ENCODE measurements at regions not wholly inside any gene's neighbourhood (a gene's known extent, or its start where the extent isn't known, plus 50 kb on each side); places are given as distances from the start of the nearest gene placed in this dataset.

GRCh38 chr13:55483626-55484158, 1657.0 kb upstream of the PRR20A start:
- FAIRE-seq = no peak
- H3K4me1 ChIP-seq (replicated peaks in 1 of 4; ENCODE audit: control insufficient read depth in 3 of 4, insufficient read depth in 4 of 4, low read length in 3 of 4) = no peaks in the 10 kb centered on the region
- H3K79me1 ChIP-seq (ENCODE audit: low read depth, low read length) = no peaks in the 10 kb centered on the region
- H3K14ac ChIP-seq (ENCODE audit: insufficient read length) = no peak overlapping the region
- ChIA-PET CTCF (ENCODE audit: partially characterized antibody) (no interaction called here), POLR2A (ENCODE audit: partially characterized antibody) (no interaction called here)
- H4K20me1 ChIP-seq (replicated peaks in 1 of 2; ENCODE audit: control insufficient read depth in 1 of 2, insufficient read depth in 2 of 2, low read length in 2 of 2) = no peaks in the 10 kb centered on the region
- no peak overlapping the region for H2BK120ac ChIP-seq (replicated peaks; ENCODE audit: low read depth, low read length)
- H2AK5ac ChIP-seq (ENCODE audit: low read depth, low read length) = no peak overlapping the region
- no peak overlapping the region for H3K9ac ChIP-seq (replicated peaks in 1 of 4; ENCODE audit: extremely low read depth in 1 of 4, low read depth in 3 of 4, low read length in 3 of 4)
- 0 out of 4 replicates have a peak, but pooled peaks cover 0 to 2% of the 10 kb centered on the region in 2 experiments for H3K9me3 ChIP-seq (ENCODE audit: insufficient read depth in 2 of 2, low read depth in 1 of 2, low read length in 1 of 2)
- H3K79me2 ChIP-seq (ENCODE audit: control insufficient read depth in 1 of 2, insufficient read depth in 2 of 2, low read length in 2 of 2) = no peaks in the 10 kb centered on the region
- H3K4me3 ChIP-seq (ENCODE audit: extremely low read depth in 1 of 4, insufficient read depth in 2 of 4, low read depth in 3 of 4, low read length in 4 of 4) = no peak overlapping the region
- no peaks in the 10 kb centered on the region for H3K23me2 ChIP-seq (ENCODE audit: low read depth, low read length)
- H2BK12ac ChIP-seq (ENCODE audit: low read depth, low read length) = no peak overlapping the region
- no peak overlapping the region for H4K8ac ChIP-seq (ENCODE audit: extremely low read depth, insufficient read depth, low read length)
- no peak overlapping the region for H4K91ac ChIP-seq (replicated peaks; ENCODE audit: insufficient read length, low read length)
- no peak overlapping the region for H3K18ac ChIP-seq (ENCODE audit: extremely low read depth, low read length)
- H3K56ac ChIP-seq (replicated peaks; ENCODE audit: insufficient read length, low read depth, low read length) = no peak overlapping the region
- H2BK20ac ChIP-seq (ENCODE audit: low read length) = no peak overlapping the region
- no peak overlapping the region for H3K4me2 ChIP-seq (ENCODE audit: insufficient read depth in 1 of 2, low read depth in 2 of 2, low read length in 2 of 2)
- no peak overlapping the region for H4K5ac ChIP-seq (ENCODE audit: insufficient read length, low read depth, low read length)
- H3K27me3 ChIP-seq (replicated peaks in 1 of 4; ENCODE audit: control insufficient read depth in 3 of 4, extremely low read depth in 1 of 4, insufficient read depth in 3 of 4, low read length in 3 of 4) = no peaks in the 10 kb centered on the region
- DNase-seq (ENCODE audit: low read depth in 1 of 2, low spot score in 2 of 2) = no peak
- H3K36me3 ChIP-seq (ENCODE audit: control insufficient read depth in 2 of 4, insufficient read depth in 4 of 4, low read length in 3 of 4) = no peaks in the 10 kb centered on the region
- WGBS, 2 experiments (ENCODE audit: extremely low coverage in 1 of 2, insufficient coverage in 1 of 2, insufficient read length in 1 of 2, insufficient replicate concordance in 2 of 2, low coverage in 1 of 2, low lambda C conversion rate in 2 of 2, missing lambda C conversion rate in 1 of 2) = 99% methylated on average over 3 of the region's 3 CpGs; no CpG with 5 or more reads in 1 of the 2 experiments
- H2BK15ac ChIP-seq (ENCODE audit: low read length) = no peak overlapping the region
- H3K23ac ChIP-seq (ENCODE audit: insufficient read length) = no peak overlapping the region
- H3K27ac ChIP-seq (ENCODE audit: low read depth, low read length) = no peak overlapping the region
- no peak overlapping the region for H3K4ac ChIP-seq (replicated peaks; ENCODE audit: insufficient read length, low read depth, low read length)
- no peak overlapping the region for H2BK5ac ChIP-seq (ENCODE audit: low read depth, low read length)
- H2AFZ ChIP-seq (ENCODE audit: low read length) = no peak overlapping the region
- no peak for TF ChIP-seq CHD1 (IDR thresholded peaks at IDR 0.05; ENCODE audit: low read depth, low read length)
- TF ChIP-seq JUND (IDR thresholded peaks at IDR 0.05; ENCODE audit: low read length) = no peak
- TF ChIP-seq, protein P1, sequence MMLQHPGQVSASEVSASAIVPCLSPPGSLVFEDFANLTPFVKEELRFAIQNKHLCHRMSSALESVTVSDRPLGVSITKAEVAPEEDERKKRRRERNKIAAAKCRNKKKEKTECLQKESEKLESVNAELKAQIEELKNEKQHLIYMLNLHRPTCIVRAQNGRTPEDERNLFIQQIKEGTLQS (IDR thresholded peaks at IDR 0.05; ENCODE audit: insufficient read depth, low read depth, low read length) = no peak
- TF ChIP-seq RNF2 (IDR thresholded peaks at IDR 0.05; ENCODE audit: borderline replicate concordance, low read depth, low read length, missing control alignments, poor library complexity, severe bottlenecking) = no peak
- TF ChIP-seq NRF1 (IDR thresholded peaks at IDR 0.05; ENCODE audit: low read depth, low read length) = no peak
- no peak for TF ChIP-seq TAF7 (optimal IDR thresholded peaks at IDR 0.05; ENCODE audit: borderline replicate concordance, low read depth, low read length)
- TF ChIP-seq CBX5 (IDR thresholded peaks at IDR 0.05; ENCODE audit: low read depth, low read length) = no peak
- TF ChIP-seq MAFK (IDR thresholded peaks at IDR 0.05; ENCODE audit: low read depth, low read length) = no peak
- TF ChIP-seq SP2 (IDR thresholded peaks at IDR 0.05; ENCODE audit: low read length) = no peak
- no peak for TF ChIP-seq HDAC2 (IDR thresholded peaks at IDR 0.05; ENCODE audit: borderline replicate concordance in 1 of 2, low read depth in 2 of 2, low read length in 2 of 2)
- no peak for TF ChIP-seq ATF2 (IDR thresholded peaks at IDR 0.05; ENCODE audit: low read length)

Measured in H1 (cell line).